Parathyroid adenoma (tissue), 2 donors: ENCODE measurements at regions not wholly inside any gene's neighbourhood (a gene's known extent, or its start where the extent isn't known, plus 50 kb on each side); places are given as distances from the start of the nearest gene placed in this dataset.

ENCODE experiments used
- H2AFZ ChIP-seq: fragments of 300-600 bp; sonication (generic); one replicate; pipeline ENCODE4 v1.7.0; 2017; ENCODE audit warnings: antibody characterized with exemption, mild to moderate bottlenecking
- H3K27ac ChIP-seq: fragments of 300-600 bp; sonication (generic); one replicate; pipeline ENCODE4 v1.7.0; 2017
- H3K27me3 ChIP-seq: fragments of 300-600 bp; sonication (generic); one replicate; pipeline ENCODE4 v1.7.0; 2017; ENCODE audit warnings: low read length; ENCODE audit not compliant: control insufficient read depth, insufficient read depth
- H3K36me3 ChIP-seq: fragments of 300-600 bp; sonication (generic); one replicate; pipeline ENCODE4 v1.7.0; 2017; ENCODE audit warnings: low read length; ENCODE audit not compliant: control insufficient read depth, insufficient read depth
- H3K4me1 ChIP-seq: fragments of 300-600 bp; sonication (generic); one replicate; pipeline ENCODE4 v1.7.0; 2017; ENCODE audit warnings: control low read depth
- H3K4me2 ChIP-seq: fragments of 300-600 bp; sonication (generic); one replicate; pipeline ENCODE4 v1.7.0; 2017; ENCODE audit warnings: low read length
- H3K4me3 ChIP-seq: fragments of 300-600 bp; sonication (generic); one replicate; pipeline ENCODE4 v1.7.0; 2017; ENCODE audit warnings: low read depth, low read length
- H3K79me2 ChIP-seq: fragments of 300-600 bp; sonication (generic); one replicate; pipeline ENCODE4 v1.7.0; 2017; ENCODE audit warnings: control low read depth
- H3K9ac ChIP-seq: fragments of 300-600 bp; sonication (generic); one replicate; pipeline ENCODE4 v1.7.0; 2017; ENCODE audit warnings: mild to moderate bottlenecking
- H3K9me3 ChIP-seq: fragments of 300-600 bp; sonication (generic); one replicate; pipeline ENCODE4 v1.7.0; 2017; ENCODE audit warnings: low read length; ENCODE audit not compliant: control insufficient read depth
- TF ChIP-seq, protein P1 (sequence below): fragments of 300-600 bp; sonication (generic); IDR thresholded peaks from one replicate; pipeline ENCODE4 v1.7.0; 2017; ENCODE audit warnings: antibody characterized with exemption, mild to moderate bottlenecking
- donor health status: primary hyperparathyroidism.

- no peaks in the 10 kb centered on the region for H3K9me3 ChIP-seq
- H3K4me2 ChIP-seq, result no peak overlapping the region
- no peaks in the 10 kb centered on the region for H3K27me3 ChIP-seq
- no peak overlapping the region for H2AFZ ChIP-seq
- no peak overlapping the region for H3K27ac ChIP-seq
- H3K36me3 ChIP-seq, result no peaks in the 10 kb centered on the region
- TF ChIP-seq, protein P1, sequence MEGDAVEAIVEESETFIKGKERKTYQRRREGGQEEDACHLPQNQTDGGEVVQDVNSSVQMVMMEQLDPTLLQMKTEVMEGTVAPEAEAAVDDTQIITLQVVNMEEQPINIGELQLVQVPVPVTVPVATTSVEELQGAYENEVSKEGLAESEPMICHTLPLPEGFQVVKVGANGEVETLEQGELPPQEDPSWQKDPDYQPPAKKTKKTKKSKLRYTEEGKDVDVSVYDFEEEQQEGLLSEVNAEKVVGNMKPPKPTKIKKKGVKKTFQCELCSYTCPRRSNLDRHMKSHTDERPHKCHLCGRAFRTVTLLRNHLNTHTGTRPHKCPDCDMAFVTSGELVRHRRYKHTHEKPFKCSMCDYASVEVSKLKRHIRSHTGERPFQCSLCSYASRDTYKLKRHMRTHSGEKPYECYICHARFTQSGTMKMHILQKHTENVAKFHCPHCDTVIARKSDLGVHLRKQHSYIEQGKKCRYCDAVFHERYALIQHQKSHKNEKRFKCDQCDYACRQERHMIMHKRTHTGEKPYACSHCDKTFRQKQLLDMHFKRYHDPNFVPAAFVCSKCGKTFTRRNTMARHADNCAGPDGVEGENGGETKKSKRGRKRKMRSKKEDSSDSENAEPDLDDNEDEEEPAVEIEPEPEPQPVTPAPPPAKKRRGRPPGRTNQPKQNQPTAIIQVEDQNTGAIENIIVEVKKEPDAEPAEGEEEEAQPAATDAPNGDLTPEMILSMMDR, result no peak
- no peaks in the 10 kb centered on the region for H3K79me2 ChIP-seq
- no peak overlapping the region for H3K9ac ChIP-seq
- H3K4me3 ChIP-seq, result no peak overlapping the region
- no peaks in the 10 kb centered on the region for H3K4me1 ChIP-seq
Measured at GRCh38 chr16:6317934-6318333, 1014.7 kb upstream of the RBFOX1 start.

GRCh38 chr16:6309271-6309670 lies 1023.4 kb upstream of the RBFOX1 start:
- H3K27ac ChIP-seq, result no peak overlapping the region
- H3K4me1 ChIP-seq, result no peaks in the 10 kb centered on the region
- H3K9me3 ChIP-seq, result no peaks in the 10 kb centered on the region
- no peak overlapping the region for H3K4me2 ChIP-seq
- H3K79me2 ChIP-seq, result no peaks in the 10 kb centered on the region
- no peaks in the 10 kb centered on the region for H3K36me3 ChIP-seq
- no peak overlapping the region for H3K4me3 ChIP-seq
- H3K27me3 ChIP-seq, result no peaks in the 10 kb centered on the region
- TF ChIP-seq, protein P1, result no peak
- no peak overlapping the region for H2AFZ ChIP-seq
- H3K9ac ChIP-seq, result no peak overlapping the region

DNA sequence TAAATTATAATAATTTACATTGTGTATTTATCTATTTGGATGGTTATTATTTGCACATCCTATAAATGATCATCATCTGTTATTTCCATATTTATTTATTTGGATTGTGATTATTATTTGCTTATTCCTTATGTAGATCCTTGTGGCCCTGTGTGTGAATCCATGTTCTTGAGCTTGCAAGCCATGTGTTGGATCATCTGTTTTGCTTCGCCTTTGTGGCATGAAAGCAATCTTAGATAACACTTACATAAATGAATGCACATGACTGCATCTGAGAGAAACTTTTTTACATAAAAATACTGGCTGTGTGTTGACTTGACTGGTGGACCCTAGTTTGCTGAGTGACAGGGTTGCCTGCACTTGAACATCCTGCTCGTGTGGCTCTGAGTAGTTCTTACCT lies 1024.5 kb upstream of the RBFOX1 start:
- TF ChIP-seq, protein P1, result no peak
- Histone ChIP-seq H3K36me3 (no peaks in the 10 kb centered on the region), H3K9me3 (no peaks in the 10 kb centered on the region), H3K27ac (no peak overlapping the region), H3K27me3 (no peaks in the 10 kb centered on the region), H3K4me3 (no peak overlapping the region), H3K4me1 (no peaks in the 10 kb centered on the region), H3K9ac (no peak overlapping the region), H2AFZ (no peak overlapping the region), H3K4me2 (no peak overlapping the region), H3K79me2 (no peaks in the 10 kb centered on the region)

DNA sequence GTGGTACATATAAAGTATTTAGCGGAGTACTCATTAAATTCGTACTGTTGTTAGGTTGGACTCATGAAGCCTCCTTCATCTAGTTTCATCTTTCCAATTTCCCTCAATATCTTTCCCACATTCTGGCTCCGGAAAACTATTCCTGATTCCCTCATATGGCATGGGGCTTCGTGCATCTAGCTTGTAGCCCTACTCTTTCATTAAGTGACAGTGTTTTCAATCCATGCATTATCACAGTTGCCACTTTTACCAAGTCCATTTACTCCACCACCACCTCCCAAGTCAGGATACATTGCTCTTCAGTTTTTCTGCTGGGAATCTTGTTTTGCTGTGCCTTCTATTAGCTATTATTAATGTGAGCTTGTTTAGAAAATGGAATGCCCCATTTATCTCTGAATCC lies 1032.1 kb upstream of the RBFOX1 start:
- Histone ChIP-seq H3K4me3 (no peak overlapping the region), H3K9me3 (no peaks in the 10 kb centered on the region), H3K79me2 (no peaks in the 10 kb centered on the region), H3K4me2 (no peak overlapping the region), H3K27me3 (no peaks in the 10 kb centered on the region), H3K9ac (no peak overlapping the region), H3K27ac (no peak overlapping the region), H3K4me1 (no peaks in the 10 kb centered on the region), H3K36me3 (no peaks in the 10 kb centered on the region), H2AFZ (no peak overlapping the region)
- TF ChIP-seq, protein P1, result no peak

GRCh38 chr16:6297666-6298410 lies 1034.8 kb upstream of the RBFOX1 start:
- Histone ChIP-seq H3K4me2 (no peak overlapping the region), H3K9ac (no peak overlapping the region), H2AFZ (no peak overlapping the region), H3K4me3 (no peak overlapping the region), H3K27ac (no peak overlapping the region), H3K9me3 (no peaks in the 10 kb centered on the region), H3K27me3 (no peaks in the 10 kb centered on the region), H3K4me1 (no peaks in the 10 kb centered on the region), H3K79me2 (no peaks in the 10 kb centered on the region), H3K36me3 (no peaks in the 10 kb centered on the region)
- TF ChIP-seq, protein P1, result no peak
